Bronchial epithelial cell (primary cell): ENCODE measurements at regions not wholly inside any gene's neighbourhood (a gene's known extent, or its start where the extent isn't known, plus 50 kb on each side); places are given as distances from the start of the nearest gene placed in this dataset.

Experiments
- DNase-seq: peaks from one replicate; pipeline ENCODE4 v3.0.0-alpha.2; 2010; ENCODE audit warnings: low read depth
- FAIRE-seq: peaks from 2 replicates; lab custom pipeline; 2011; peaks lifted over from hg19 to GRCh38; lab: Jason Lieb, UNC
- H3K27me3 ChIP-seq: 2 replicates; pipeline ENCODE4 v1.5.1; 2011; ENCODE audit warnings: low read length; ENCODE audit not compliant: control insufficient read depth, insufficient read depth
- H3K36me3 ChIP-seq: 2 replicates; pipeline ENCODE4 v1.5.1; 2011; ENCODE audit warnings: low read length; ENCODE audit not compliant: control insufficient read depth, insufficient read depth
- H3K4me3 ChIP-seq: 2 replicates; pipeline ENCODE4 v1.5.1; 2011; ENCODE audit warnings: mild to moderate bottlenecking, low read depth, low read length, control low read depth
- CTCF ChIP-seq: IDR thresholded peaks from 2 replicates; pipeline ENCODE4 v1.5.1; 2011; ENCODE audit warnings: mild to moderate bottlenecking, moderate library complexity, low read length, control low read depth, inconsistent platforms; ENCODE audit not compliant: insufficient read depth, severe bottlenecking

GRCh38 chr3:30293621-30294240 is 312.7 kb upstream of the TGFBR2 start:
- no peak for DNase-seq
- Histone ChIP-seq H3K4me3 (no peak overlapping the region), H3K36me3 (no peaks in the 10 kb centered on the region), H3K27me3 (no peaks in the 10 kb centered on the region)
- no peak for TF ChIP-seq CTCF
- FAIRE-seq = no peak

- no peak for TF ChIP-seq CTCF
- Histone ChIP-seq H3K36me3 (no peaks in the 10 kb centered on the region), H3K27me3 (no peaks in the 10 kb centered on the region), H3K4me3 (no peak overlapping the region)
- DNase-seq = no peak
- FAIRE-seq = no peak
These were observed 312.1 kb upstream of the TGFBR2 start for GRCh38 chr3:30294241-30294667.

GRCh38 chr3:30297112-30297511 is 309.3 kb upstream of the TGFBR2 start:
- DNase-seq = no peak
- no peak for TF ChIP-seq CTCF
- Histone ChIP-seq H3K4me3 (no peak overlapping the region), H3K36me3 (no peaks in the 10 kb centered on the region), H3K27me3 (no peaks in the 10 kb centered on the region)
- no peak for FAIRE-seq

GRCh38 chr3:30299674-30300385 is 306.6 kb upstream of the TGFBR2 start:
- TF ChIP-seq CTCF = no peak
- peak; percentile 37 for DNase-seq
- H3K36me3 ChIP-seq = no peaks in the 10 kb centered on the region
- H3K27me3 ChIP-seq = no peaks in the 10 kb centered on the region
- H3K4me3 ChIP-seq = no peak overlapping the region
- FAIRE-seq = no peak

GRCh38 chr3:30300809-30301208 is 305.6 kb upstream of the TGFBR2 start:
- DNase-seq = no peak
- TF ChIP-seq CTCF = no peak
- H3K27me3 ChIP-seq = no peaks in the 10 kb centered on the region
- H3K36me3 ChIP-seq = no peaks in the 10 kb centered on the region
- no peak overlapping the region for H3K4me3 ChIP-seq
- FAIRE-seq = no peak
